Mesenchymal stem cell (in vitro differentiated cells and primary cell): ENCODE measurements at regions not wholly inside any gene's neighbourhood (a gene's known extent, or its start where the extent isn't known, plus 50 kb on each side); places are given as distances from the start of the nearest gene placed in this dataset.

ENCODE experiments used
- DNase-seq: peaks from one replicate; pipeline ENCODE4 v3.0.0-alpha.2; 2013
- H2AFZ ChIP-seq: one replicate; pipeline ENCODE4 v1.6.1; 2013; ENCODE audit warnings: low read depth, mild to moderate bottlenecking, control low read depth, inconsistent platforms, low read length, moderate library complexity
- H2AK5ac ChIP-seq: 2 replicates; pipeline ENCODE4 v1.6.1; 2013; ENCODE audit warnings: low read length, moderate library complexity, mild to moderate bottlenecking, inconsistent platforms; ENCODE audit not compliant: severe bottlenecking
- H2BK120ac ChIP-seq: one replicate; pipeline ENCODE4 v1.6.1; 2013; ENCODE audit warnings: low read depth, mild to moderate bottlenecking, inconsistent platforms, low read length, moderate library complexity
- H2BK12ac ChIP-seq, 2 experiments: one replicate each; pipeline ENCODE4 v1.6.1; 2013; ENCODE audit warnings: inconsistent platforms in 2 of 2, low read length in 2 of 2, mild to moderate bottlenecking in 2 of 2, moderate library complexity in 2 of 2, control low read depth in 1 of 2
- H2BK15ac ChIP-seq: one replicate; pipeline ENCODE4 v1.6.1; 2013; ENCODE audit warnings: mild to moderate bottlenecking, low read depth, inconsistent platforms; ENCODE audit not compliant: poor library complexity, severe bottlenecking
- H2BK5ac ChIP-seq: 2 replicates; pipeline ENCODE4 v1.6.1; 2013; ENCODE audit warnings: low read depth, mild to moderate bottlenecking, low read length, control low read depth, inconsistent platforms; ENCODE audit not compliant: poor library complexity, severe bottlenecking
- H3K14ac ChIP-seq, 2 experiments: one replicate each; pipeline ENCODE4 v1.6.1; 2013; ENCODE audit warnings: inconsistent platforms in 2 of 2, low read length in 2 of 2, control low read depth in 1 of 2, mild to moderate bottlenecking in 1 of 2, moderate library complexity in 1 of 2
- H3K18ac ChIP-seq, 2 experiments: one replicate each; pipeline ENCODE4 v1.6.1; 2013; ENCODE audit warnings: inconsistent platforms in 2 of 2, low read length in 2 of 2, control low read depth in 1 of 2, low read depth in 1 of 2, mild to moderate bottlenecking in 1 of 2
- H3K23ac ChIP-seq, 2 experiments: one replicate each; pipeline ENCODE4 v1.6.1; 2013; ENCODE audit warnings: inconsistent platforms in 2 of 2, low read length in 2 of 2, mild to moderate bottlenecking in 2 of 2, moderate library complexity in 2 of 2, control low read depth in 1 of 2
- H3K27ac ChIP-seq: 2 replicates; pipeline ENCODE4 v1.5.1; 2013; ENCODE audit warnings: mild to moderate bottlenecking, moderate library complexity, low read length, control low read depth, inconsistent platforms; ENCODE audit not compliant: poor library complexity, severe bottlenecking
- H3K27me3 ChIP-seq, 2 experiments: 2 replicates each; pipeline versions ENCODE4 v1.6.1 to v1.7.0; 2013; ENCODE audit warnings: low read length in 2 of 2, mild to moderate bottlenecking in 2 of 2, moderate library complexity in 2 of 2, control low read depth in 1 of 2, inconsistent platforms in 1 of 2; ENCODE audit not compliant: control insufficient read depth in 1 of 2, insufficient read depth in 1 of 2
- H3K36me3 ChIP-seq, 2 experiments: 2 replicates each; pipeline versions ENCODE4 v1.6.1 to v1.7.0; 2013; ENCODE audit warnings: low read length in 2 of 2, control low read depth in 1 of 2, inconsistent platforms in 1 of 2, low read depth in 1 of 2, mild to moderate bottlenecking in 1 of 2; ENCODE audit not compliant: insufficient read depth in 2 of 2, control insufficient read depth in 1 of 2
- H3K4ac ChIP-seq, 2 experiments: one replicate each; pipeline ENCODE4 v1.6.1; 2013; ENCODE audit warnings: inconsistent platforms in 2 of 2, low read length in 2 of 2, mild to moderate bottlenecking in 2 of 2, moderate library complexity in 2 of 2, control low read depth in 1 of 2, low read depth in 1 of 2
- H3K4me1 ChIP-seq: 2 replicates; pipeline ENCODE4 v1.6.1; 2013; ENCODE audit warnings: low read depth, low read length, control low read depth; ENCODE audit not compliant: control insufficient read depth, insufficient read depth
- H3K4me2 ChIP-seq: 2 replicates; pipeline ENCODE4 v1.6.1; 2013; ENCODE audit warnings: low read length, mild to moderate bottlenecking, inconsistent platforms; ENCODE audit not compliant: poor library complexity, severe bottlenecking
- H3K4me3 ChIP-seq, 2 experiments: 2 replicates each; pipeline versions ENCODE4 v1.5.1 to v1.7.0; 2013; ENCODE audit warnings: low read length in 2 of 2, mild to moderate bottlenecking in 2 of 2, control low read depth in 1 of 2, low read depth in 1 of 2; ENCODE audit not compliant: insufficient read depth in 1 of 2
- H3K79me1 ChIP-seq: replicated peaks from 2 replicates; pipeline ENCODE4 v1.6.1; 2013; ENCODE audit warnings: mild to moderate bottlenecking, control low read depth, low read length, inconsistent platforms; ENCODE audit not compliant: poor library complexity, severe bottlenecking
- H3K9ac ChIP-seq: 2 replicates; pipeline ENCODE4 v1.7.0; 2013; ENCODE audit warnings: mild to moderate bottlenecking, low read length, moderate library complexity
- H3K9me3 ChIP-seq: 2 replicates; pipeline ENCODE4 v1.7.0; 2013; ENCODE audit warnings: mild to moderate bottlenecking, low read length; ENCODE audit not compliant: control insufficient read depth
- H4K8ac ChIP-seq: one replicate; pipeline ENCODE4 v1.6.1; 2013; ENCODE audit warnings: inconsistent platforms, mild to moderate bottlenecking, low read length, moderate library complexity
- H4K91ac ChIP-seq: one replicate; pipeline ENCODE4 v1.6.1; 2013; ENCODE audit warnings: mild to moderate bottlenecking, low read length, inconsistent platforms
- WGBS: methylation state at CpG from one replicate; pipeline ENCODE4 v1.1.7; 2013; ENCODE audit warnings: mixed read lengths; 5-methylcytosine and 5-hydroxymethylcytosine counted together

GRCh38 chr1:74818241-74818640, 85.3 kb downstream of the TYW3 start:
- no peak overlapping the region for H4K8ac ChIP-seq
- H2BK15ac ChIP-seq, result no peak overlapping the region
- H2BK120ac ChIP-seq, result no peak overlapping the region
- H3K27me3 ChIP-seq, result no peaks in the 10 kb centered on the region
- no peak overlapping the region for H4K91ac ChIP-seq
- DNase-seq, result no peak
- no peak overlapping the region for H3K9ac ChIP-seq
- H3K4me2 ChIP-seq, result no peak overlapping the region
- H3K14ac ChIP-seq, result no peak overlapping the region
- no CpG with 5 or more reads among the region's 1 CpG for WGBS
- no peak overlapping the region for H3K23ac ChIP-seq
- H2BK5ac ChIP-seq, result no peak overlapping the region
- no peak overlapping the region for H3K27ac ChIP-seq
- H3K36me3 ChIP-seq, result no peaks in the 10 kb centered on the region
- no peak overlapping the region for H2AK5ac ChIP-seq
- no peak overlapping the region for H3K18ac ChIP-seq
- H2AFZ ChIP-seq, result no peak overlapping the region
- H3K79me1 ChIP-seq, result no peaks in the 10 kb centered on the region
- H3K4me1 ChIP-seq, result no peaks in the 10 kb centered on the region
- H3K4me3 ChIP-seq, result no peak overlapping the region
- H2BK12ac ChIP-seq, result no peak overlapping the region
- no peaks in the 10 kb centered on the region for H3K9me3 ChIP-seq
- H3K4ac ChIP-seq, result no peak overlapping the region

GRCh38 chr1:74818661-74819456, 85.9 kb downstream of the TYW3 start:
- no peak overlapping the region for H2BK12ac ChIP-seq
- H4K91ac ChIP-seq, result no peak overlapping the region
- 56% methylated on average over 4 of the region's 6 CpGs for WGBS
- H2AFZ ChIP-seq, result no peak overlapping the region
- no peak overlapping the region for H4K8ac ChIP-seq
- no peaks in the 10 kb centered on the region for H3K27me3 ChIP-seq
- peak overlapping the region; percentile 40 for H3K27ac ChIP-seq
- no peak overlapping the region for H3K9ac ChIP-seq
- no peaks in the 10 kb centered on the region for H3K36me3 ChIP-seq
- no peak overlapping the region for H2BK5ac ChIP-seq
- H3K23ac ChIP-seq, result no peak overlapping the region
- no peak overlapping the region for H3K4me3 ChIP-seq
- no peaks in the 10 kb centered on the region for H3K4me1 ChIP-seq
- no peak overlapping the region for H2BK120ac ChIP-seq
- no peak overlapping the region for H3K4ac ChIP-seq
- H3K4me2 ChIP-seq, result no peak overlapping the region
- no peak overlapping the region for H2AK5ac ChIP-seq
- no peak overlapping the region for H2BK15ac ChIP-seq
- H3K18ac ChIP-seq, result no peak overlapping the region
- DNase-seq, result peak; percentile 13
- H3K79me1 ChIP-seq, result no peaks in the 10 kb centered on the region
- H3K14ac ChIP-seq, result no peak overlapping the region
- H3K9me3 ChIP-seq, result no peaks in the 10 kb centered on the region

- H3K4ac ChIP-seq, result no peak overlapping the region
- H4K8ac ChIP-seq, result no peak overlapping the region
- no peaks in the 10 kb centered on the region for H3K4me1 ChIP-seq
- H2BK15ac ChIP-seq, result no peak overlapping the region
- no peak overlapping the region for H2BK5ac ChIP-seq
- H3K9me3 ChIP-seq, result no peaks in the 10 kb centered on the region
- no peak overlapping the region for H4K91ac ChIP-seq
- no peak overlapping the region for H2BK12ac ChIP-seq
- no peak overlapping the region for H3K14ac ChIP-seq
- H3K23ac ChIP-seq, result no peak overlapping the region
- no peak overlapping the region for H2AFZ ChIP-seq
- WGBS, result 91% methylated on average over 2 of the region's 3 CpGs
- no peak overlapping the region for H3K4me2 ChIP-seq
- no peaks in the 10 kb centered on the region for H3K27me3 ChIP-seq
- H3K36me3 ChIP-seq, result no peaks in the 10 kb centered on the region
- no peak overlapping the region for H3K18ac ChIP-seq
- DNase-seq, result no peak
- H2BK120ac ChIP-seq, result no peak overlapping the region
- H3K79me1 ChIP-seq, result no peaks in the 10 kb centered on the region
- no peak overlapping the region for H2AK5ac ChIP-seq
- no peak overlapping the region for H3K27ac ChIP-seq
- no peak overlapping the region for H3K4me3 ChIP-seq
- no peak overlapping the region for H3K9ac ChIP-seq
These were observed 90.0 kb downstream of the TYW3 start for GRCh38 chr1:74822851-74823401.

GRCh38 chr1:74824497-74825107, 91.7 kb downstream of the TYW3 start:
- 100% methylated on average over 2 of the region's 4 CpGs for WGBS
- no peak overlapping the region for H4K91ac ChIP-seq

More at GRCh38 chr1:74824497-74825107, 91.7 kb downstream of the TYW3 start:
- no peak overlapping the region for H2BK12ac ChIP-seq
- no peak overlapping the region for H4K8ac ChIP-seq
- no peak overlapping the region for H3K23ac ChIP-seq
- H3K18ac ChIP-seq, result no peak overlapping the region
- H3K27ac ChIP-seq, result no peak overlapping the region
- no peak overlapping the region for H2BK5ac ChIP-seq
- no peak overlapping the region for H3K4me2 ChIP-seq
- no peaks in the 10 kb centered on the region for H3K27me3 ChIP-seq
- H2AK5ac ChIP-seq, result no peak overlapping the region
- no peak overlapping the region for H2AFZ ChIP-seq
- no peak overlapping the region for H3K4me3 ChIP-seq
- no peaks in the 10 kb centered on the region for H3K36me3 ChIP-seq
- no peaks in the 10 kb centered on the region for H3K4me1 ChIP-seq
- H3K9ac ChIP-seq, result no peak overlapping the region
- H2BK120ac ChIP-seq, result no peak overlapping the region
- no peak overlapping the region for H3K14ac ChIP-seq
- H2BK15ac ChIP-seq, result no peak overlapping the region
- H3K4ac ChIP-seq, result no peak overlapping the region
- H3K79me1 ChIP-seq, result no peaks in the 10 kb centered on the region
- no peak for DNase-seq
- H3K9me3 ChIP-seq, result no peaks in the 10 kb centered on the region
